ENCODE measurements at regions not wholly inside any gene's neighbourhood (a gene's known extent, or its start where the extent isn't known, plus 50 kb on each side); places are given as distances from the start of the nearest gene placed in this dataset.

- Histone ChIP-seq H3K18ac (ENCODE audit: extremely low read depth, low read length) (no peak overlapping the region), H2BK20ac (ENCODE audit: low read length) (no peak overlapping the region), H3K4me3 (ENCODE audit: extremely low read depth in 1 of 4, insufficient read depth in 2 of 4, low read depth in 3 of 4, low read length in 4 of 4) (no peak overlapping the region), H3K23me2 (ENCODE audit: low read depth, low read length) (no peaks in the 10 kb centered on the region), H3K4me2 (ENCODE audit: insufficient read depth in 1 of 2, low read depth in 2 of 2, low read length in 2 of 2) (no peak overlapping the region), H3K9ac (replicated peaks in 1 of 4; ENCODE audit: extremely low read depth in 1 of 4, low read depth in 3 of 4, low read length in 3 of 4) (no peak overlapping the region), H2BK15ac (ENCODE audit: low read length) (no peak overlapping the region), H3K4ac (replicated peaks; ENCODE audit: insufficient read length, low read depth, low read length) (no peak overlapping the region), H2BK120ac (replicated peaks; ENCODE audit: low read depth, low read length) (no peak overlapping the region), H2AFZ (ENCODE audit: low read length) (no peak overlapping the region), H4K8ac (ENCODE audit: extremely low read depth, insufficient read depth, low read length) (no peak overlapping the region), H3K23ac (ENCODE audit: insufficient read length) (no peak overlapping the region), H2BK5ac (ENCODE audit: low read depth, low read length) (no peak overlapping the region), H3K9me3 (ENCODE audit: insufficient read depth in 2 of 2, low read depth in 1 of 2, low read length in 1 of 2) (no peaks in the 10 kb centered on the region), H3K27me3 (replicated peaks in 1 of 4; ENCODE audit: control insufficient read depth in 3 of 4, extremely low read depth in 1 of 4, insufficient read depth in 3 of 4, low read length in 3 of 4) (no peaks in the 10 kb centered on the region), H4K20me1 (replicated peaks in 1 of 2; ENCODE audit: control insufficient read depth in 1 of 2, insufficient read depth in 2 of 2, low read length in 2 of 2) (no peaks in the 10 kb centered on the region), H3K14ac (ENCODE audit: insufficient read length) (no peak overlapping the region), H4K91ac (replicated peaks; ENCODE audit: insufficient read length, low read length) (no peak overlapping the region), H3K79me1 (ENCODE audit: low read depth, low read length) (no peaks in the 10 kb centered on the region), H2AK5ac (ENCODE audit: low read depth, low read length) (no peak overlapping the region), H4K5ac (ENCODE audit: insufficient read length, low read depth, low read length) (no peak overlapping the region), H2BK12ac (ENCODE audit: low read depth, low read length) (no peak overlapping the region), H3K36me3 (ENCODE audit: control insufficient read depth in 2 of 4, insufficient read depth in 4 of 4, low read length in 3 of 4) (no peaks in the 10 kb centered on the region), H3K56ac (replicated peaks; ENCODE audit: insufficient read length, low read depth, low read length) (no peak overlapping the region), H3K79me2 (ENCODE audit: control insufficient read depth in 1 of 2, insufficient read depth in 2 of 2, low read length in 2 of 2) (no peaks in the 10 kb centered on the region), H3K27ac (ENCODE audit: low read depth, low read length) (no peak overlapping the region), H3K4me1 (replicated peaks in 1 of 4; ENCODE audit: control insufficient read depth in 3 of 4, insufficient read depth in 4 of 4, low read length in 3 of 4) (no peaks in the 10 kb centered on the region)
- FAIRE-seq (no peak), DNase-seq (ENCODE audit: low read depth in 1 of 2, low spot score in 2 of 2) (no peak)
- 94% methylated on average over 4 of the region's 4 CpGs; no CpG with 5 or more reads in 1 of the 2 experiments for WGBS, 2 experiments (ENCODE audit: extremely low coverage in 1 of 2, insufficient coverage in 1 of 2, insufficient read length in 1 of 2, insufficient replicate concordance in 2 of 2, low coverage in 1 of 2, low lambda C conversion rate in 2 of 2, missing lambda C conversion rate in 1 of 2)
- ChIA-PET CTCF (ENCODE audit: partially characterized antibody) (no interaction called here), POLR2A (ENCODE audit: partially characterized antibody) (no interaction called here)
- TF ChIP-seq TCF12 (IDR thresholded peaks at IDR 0.05; ENCODE audit: low read depth, low read length), result no peak
- no peak for TF ChIP-seq TBP (IDR thresholded peaks at IDR 0.05; ENCODE audit: low read depth, low read length)
- TF ChIP-seq HDAC2 (IDR thresholded peaks at IDR 0.05; ENCODE audit: borderline replicate concordance in 1 of 2, low read depth in 2 of 2, low read length in 2 of 2), result no peak
- no peak for TF ChIP-seq ATF2 (IDR thresholded peaks at IDR 0.05; ENCODE audit: low read length)
- no peak for TF ChIP-seq SIRT6 (IDR thresholded peaks at IDR 0.05; ENCODE audit: low read length)
- TF ChIP-seq FOSL1 (IDR thresholded peaks at IDR 0.05; ENCODE audit: insufficient read depth, low read depth, low read length), result no peak
- no peak for TF ChIP-seq POLR2AphosphoS5 (IDR thresholded peaks at IDR 0.05; ENCODE audit: low read depth, low read length)
- no peak for TF ChIP-seq RAD21 (IDR thresholded peaks at IDR 0.05 in 1 of 2, conservative IDR thresholded peaks at IDR 0.05 in 1 of 2; ENCODE audit: low read depth in 2 of 2, low read length in 2 of 2)
- TF ChIP-seq MAFK (IDR thresholded peaks at IDR 0.05; ENCODE audit: low read depth, low read length), result no peak
- no peak for TF ChIP-seq SP1 (IDR thresholded peaks at IDR 0.05; ENCODE audit: low read depth, low read length)
Measured at GRCh38 chr3:22608093-22608492, 595.0 kb upstream of the UBE2E2 start.

Measured in H1 (cell line).